Left cardiac atrium (tissue), 4 donors: ENCODE measurements at regions not wholly inside any gene's neighbourhood (a gene's known extent, or its start where the extent isn't known, plus 50 kb on each side); places are given as distances from the start of the nearest gene placed in this dataset.
"Not testable (repeated sequence)": the region's sequence is repeated elsewhere in the genome, so short reads cannot be mapped to it uniquely, and the experiment has no call there.

ENCODE experiments used
- ATAC-seq, 2 donors: fragments of 200-7000 bp; cut with Tn5 transposase; one replicate each; pipeline ENCODE4 v1.9.1; 2020; ENCODE audit warnings: mild to moderate bottlenecking in 2 of 2, moderate library complexity in 2 of 2
- DNase-seq: peaks from one replicate; pipeline ENCODE4 v3.0.0-alpha.2; 2020
- intact Hi-C, 2 donors: fragments of 100-400 bp; cut with DNase I; formaldehyde crosslinking; loops; one replicate each; pipeline versions ENCODE4 v1.14.1 to v1.15.1; 2022 to 2023
- donor health status: DM: no; HTN: yes; CAD: no.
- donor health status: DM: no; HTN: yes; CAD: no; lungs with severe emphysema.
- donor health status: DM: yes; HTN: yes; CAD: no.
- donor health status: Dilated cardiomyopathy.

DNA sequence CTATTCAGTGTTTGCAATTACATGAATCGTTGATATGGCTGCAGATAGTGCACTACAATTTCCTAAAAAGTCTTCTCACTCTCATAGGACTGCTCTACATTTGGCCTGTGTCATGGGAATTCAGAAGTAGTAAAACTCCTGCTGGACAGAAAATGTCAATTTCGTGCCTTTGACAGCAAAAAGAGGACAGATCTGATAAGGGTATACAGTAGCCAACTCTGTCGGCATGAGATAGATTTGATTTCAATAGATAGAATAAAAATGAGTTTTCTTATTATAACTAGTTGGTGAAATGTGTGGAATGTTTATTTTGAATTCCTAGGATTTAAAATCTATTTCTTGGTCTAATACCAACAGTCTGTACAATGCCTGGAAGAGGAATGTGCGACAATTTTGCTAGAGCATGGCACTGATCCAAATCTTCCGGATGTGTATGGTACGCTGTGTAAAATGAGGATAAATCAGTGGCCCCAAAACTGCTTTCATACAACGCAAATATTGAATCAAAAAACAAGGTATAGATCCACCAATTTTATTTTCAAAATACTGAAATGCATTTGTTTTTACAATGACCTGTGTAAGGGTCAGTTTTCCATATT lies 133.5 kb upstream of the CDK13 start:
- ATAC-seq, result no peak
- intact Hi-C loops, result no loop called here
- DNase-seq, result no peak

DNA sequence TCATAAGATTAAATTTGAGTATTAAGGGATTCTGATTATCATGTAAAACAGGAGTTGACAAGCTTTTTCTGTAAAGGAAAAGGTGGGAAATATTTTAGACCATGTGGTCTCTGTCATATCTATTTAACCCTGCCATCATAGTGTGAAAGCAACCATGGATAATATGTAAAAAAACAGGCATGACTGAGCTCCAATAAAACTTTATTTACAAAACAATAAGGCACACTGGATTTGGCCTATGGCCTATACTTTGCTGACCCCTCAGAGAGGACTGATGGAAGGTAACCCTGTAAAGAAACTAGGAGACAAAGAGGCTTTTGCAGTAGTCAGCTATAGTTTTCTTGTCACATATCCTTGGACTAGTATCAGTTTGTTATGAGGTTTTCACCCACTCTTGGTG lies 130.5 kb upstream of the CDK13 start:
- ATAC-seq (no peak), DNase-seq (no peak)
- intact Hi-C loops, result no loop called here

DNA sequence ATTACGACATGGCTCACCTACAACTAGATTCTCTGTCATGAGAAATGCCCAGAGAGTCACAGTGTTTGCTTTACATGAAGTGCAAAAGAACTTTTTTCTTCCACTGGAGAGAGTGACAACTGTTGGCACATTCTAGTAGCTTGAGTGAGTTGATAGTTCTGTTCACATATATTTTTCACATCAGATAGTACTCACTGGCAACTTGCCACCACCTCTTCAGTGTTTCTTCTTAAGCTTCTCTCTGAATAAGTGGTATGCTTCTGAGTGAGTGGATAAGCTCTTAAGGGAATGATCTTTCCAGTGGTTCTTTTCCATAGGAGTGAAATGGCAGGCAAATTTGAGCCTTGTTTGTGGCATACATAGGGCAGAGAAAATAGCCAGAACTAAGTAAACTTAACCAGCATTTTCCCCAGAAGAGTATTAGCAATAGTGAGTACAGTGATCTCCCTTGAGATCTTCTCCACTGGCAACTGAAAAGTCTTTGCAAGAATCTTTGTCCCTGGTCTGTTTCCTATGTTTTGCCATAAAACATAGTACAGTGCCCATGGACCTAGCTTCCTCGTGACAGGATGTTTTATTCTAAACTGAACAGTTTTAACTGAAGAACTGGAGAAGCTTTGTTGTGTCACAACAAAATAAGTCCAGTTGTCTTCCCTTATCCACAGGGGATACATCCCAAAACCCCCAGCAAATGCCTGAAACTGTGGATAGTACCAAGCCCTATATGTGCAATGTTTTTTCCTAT lies 125.4 kb upstream of the CDK13 start:
- intact Hi-C loops, result no loop called here
- no peak for ATAC-seq
- DNase-seq, result no peak

DNA sequence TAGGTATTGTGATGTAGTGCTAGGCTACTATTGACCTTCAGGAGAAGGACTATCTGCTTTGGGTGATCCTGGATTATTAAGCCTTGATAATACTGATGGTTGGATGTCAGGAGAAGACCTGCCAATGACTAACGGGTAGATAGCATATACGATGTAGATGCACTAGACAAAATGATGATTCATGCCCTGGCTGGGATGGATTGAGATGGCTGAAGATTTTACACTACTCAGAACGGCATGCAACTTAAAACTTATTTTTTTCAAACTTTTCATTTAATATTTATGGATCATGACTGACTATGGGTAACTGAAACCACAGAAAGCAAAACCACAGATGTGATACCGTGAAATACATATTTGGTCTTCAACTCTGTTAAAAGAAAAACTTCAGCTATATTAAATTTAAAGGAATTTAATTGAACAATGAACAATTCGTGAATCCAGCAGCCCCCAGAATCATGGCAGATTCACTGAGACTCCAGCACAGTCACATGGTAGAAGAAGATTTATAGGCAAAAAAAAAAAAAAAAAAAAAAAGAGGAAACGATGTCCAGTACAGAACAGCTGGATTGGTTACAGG lies 124.6 kb upstream of the CDK13 start:
- ATAC-seq (no peak), DNase-seq (no peak)
- intact Hi-C loops, result no loop called here

DNA sequence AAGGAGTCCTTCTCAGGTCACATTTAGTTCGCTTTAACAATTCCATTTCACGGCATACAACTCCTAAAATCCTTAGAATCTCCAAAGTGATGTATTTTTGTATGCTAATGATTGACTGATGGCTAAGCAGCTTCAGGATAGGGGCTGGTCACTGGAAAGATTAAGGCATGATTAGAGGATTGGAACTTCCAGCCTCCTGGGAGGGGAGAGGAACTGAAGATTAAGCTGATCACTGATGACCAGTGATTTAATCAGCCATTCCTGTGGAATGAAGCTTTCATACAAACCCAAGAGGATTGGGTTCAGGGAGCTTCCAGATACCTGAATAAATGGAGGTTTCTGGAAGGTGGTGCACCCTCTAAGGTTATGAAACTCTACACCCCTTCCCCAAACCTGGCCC lies 123.9 kb upstream of the CDK13 start:
- no peak for DNase-seq
- no peak for ATAC-seq
- intact Hi-C loops, result no loop called here

DNA sequence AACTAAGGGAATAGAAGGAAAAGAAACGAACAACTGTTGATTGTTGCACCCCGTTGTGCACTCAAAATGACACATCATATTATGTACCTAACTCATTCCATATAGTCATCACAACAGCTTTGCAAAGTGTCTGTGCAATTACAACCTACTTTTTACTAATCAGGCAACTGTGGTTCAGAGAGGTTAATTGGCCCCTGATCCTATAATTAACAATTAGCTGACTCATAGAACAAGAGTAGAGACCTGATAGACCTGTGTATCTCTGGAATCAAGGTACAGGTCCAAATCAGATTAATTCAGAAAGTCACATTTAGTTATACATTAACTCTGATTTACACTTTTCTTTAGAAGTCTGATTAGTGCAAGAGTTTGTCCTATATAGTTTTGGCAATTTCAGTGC lies 122.5 kb upstream of the CDK13 start:
- intact Hi-C loops, result no loop called here

DNA sequence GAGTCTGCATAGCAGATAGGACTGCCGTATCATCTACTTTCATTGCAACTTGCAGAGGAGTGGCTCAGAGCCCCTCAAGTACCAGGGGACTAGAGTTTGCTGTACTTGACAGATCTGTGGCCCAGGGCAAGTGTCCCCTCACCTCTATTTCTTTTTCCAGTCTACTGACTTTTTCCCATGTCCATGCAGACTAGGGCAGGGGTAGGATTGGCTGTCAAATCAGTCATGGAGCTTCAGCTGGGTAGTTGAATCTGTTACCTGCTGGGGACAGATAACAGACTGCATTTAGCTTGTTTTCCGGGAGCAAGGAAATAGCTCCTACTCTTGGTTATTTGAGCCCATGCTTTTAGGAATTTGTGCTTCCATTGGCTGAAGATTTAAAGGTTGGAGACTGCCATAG lies 121.0 kb upstream of the CDK13 start:
- intact Hi-C loops, result no loop called here
- no peak for DNase-seq
- ATAC-seq, result no peak

More for the DNA sequence above, 122.5 kb upstream of the CDK13 start:
- no peak for DNase-seq
- ATAC-seq, result no peak

DNA sequence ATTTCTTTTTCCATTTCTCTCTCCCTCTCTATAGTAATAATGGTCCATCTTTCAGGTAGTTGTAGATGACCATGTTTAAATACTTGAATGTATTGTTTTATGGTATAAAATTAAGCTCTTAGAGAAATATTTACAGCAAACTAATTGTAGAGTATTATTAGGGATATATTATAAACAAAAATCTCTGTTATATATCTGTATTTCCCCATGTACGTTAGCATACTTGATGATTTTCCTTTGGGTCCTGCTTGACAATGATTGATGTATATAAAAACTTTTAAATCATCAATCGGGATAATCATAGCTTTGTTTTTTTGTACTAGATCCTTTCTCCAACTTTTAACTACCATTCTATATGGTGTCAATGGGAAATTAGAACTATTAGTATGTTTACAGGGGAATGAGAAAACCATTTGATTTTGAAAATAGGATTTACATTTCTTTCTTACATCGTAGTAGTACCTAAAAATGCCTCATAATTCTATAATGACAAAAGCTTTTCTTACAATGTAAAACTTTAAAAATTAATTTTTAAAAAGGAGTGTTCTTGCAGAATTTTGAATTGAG lies 117.5 kb upstream of the CDK13 start:
- ATAC-seq, result no peak
- DNase-seq, result no peak
- intact Hi-C loops, result no loop called here

DNA sequence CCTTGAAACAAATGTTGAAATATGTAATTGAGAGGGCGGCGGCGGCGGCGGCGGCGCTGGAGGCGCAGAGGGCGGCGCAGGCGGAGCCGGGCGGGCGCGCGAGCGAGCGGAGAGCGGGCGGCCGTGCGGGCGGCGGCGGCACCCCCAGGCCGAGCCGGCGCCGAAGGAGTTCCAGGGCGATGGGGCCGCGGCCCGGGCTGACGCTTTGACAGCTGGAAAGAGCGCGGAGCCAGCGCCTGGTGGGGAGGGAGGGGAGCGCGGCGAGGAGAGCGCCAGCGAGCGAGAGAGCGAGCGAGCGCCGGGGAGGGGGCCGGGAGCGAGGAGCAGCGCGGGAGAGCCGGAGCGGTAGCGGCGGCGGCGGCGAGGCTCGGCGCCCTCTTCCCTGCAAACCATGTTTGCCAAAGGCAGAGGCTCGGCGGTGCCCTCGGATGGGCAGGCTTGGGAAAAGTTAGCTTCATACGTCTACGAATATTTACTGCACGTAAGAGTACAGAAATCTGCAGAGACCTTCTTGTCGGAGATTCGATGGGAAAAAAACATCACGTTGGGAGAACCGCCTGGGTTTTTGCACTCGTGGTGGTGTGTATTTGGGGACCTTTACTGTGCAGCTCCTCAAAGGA lies 116.8 kb upstream of the CDK13 start:
- intact Hi-C loops, result not testable (repeated sequence)
- peak; percentile 40 for DNase-seq
- peak; percentile 94 to 96 for ATAC-seq

DNA sequence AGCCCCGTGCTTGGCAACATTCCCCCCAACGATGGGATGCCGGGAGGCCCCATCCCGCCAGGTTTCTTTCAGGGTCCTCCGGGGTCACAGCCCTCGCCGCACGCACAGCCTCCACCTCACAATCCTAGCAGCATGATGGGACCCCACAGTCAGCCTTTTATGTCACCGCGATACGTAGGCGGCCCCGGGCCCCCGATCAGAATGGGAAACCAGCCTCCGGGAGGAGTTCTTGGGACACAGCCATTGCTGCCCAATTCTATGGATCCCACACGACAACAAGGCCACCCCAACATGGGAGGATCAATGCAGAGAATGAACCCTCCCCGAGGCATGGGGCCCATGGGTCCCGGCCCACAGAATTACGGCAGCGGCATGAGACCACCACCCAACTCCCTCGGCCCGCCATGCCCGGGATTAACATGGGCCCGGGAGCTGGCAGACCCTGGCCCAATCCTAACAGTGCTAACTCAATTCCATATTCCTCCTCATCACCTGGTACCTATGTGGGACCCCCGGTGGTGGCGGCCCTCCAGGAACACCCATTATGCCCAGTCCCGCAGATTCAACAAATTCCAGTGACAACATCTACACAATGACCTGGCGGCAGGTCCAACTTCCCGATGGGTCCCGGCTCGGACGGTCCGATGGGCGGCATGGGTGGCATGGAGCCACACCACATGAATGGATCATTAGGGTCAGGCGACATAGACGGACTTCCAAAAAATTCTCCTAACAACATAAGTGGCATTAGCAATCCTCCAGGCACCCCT lies 116.0 kb upstream of the CDK13 start:
- intact Hi-C loops, DNase-seq, ATAC-seq: not testable (repeated sequence)

DNA sequence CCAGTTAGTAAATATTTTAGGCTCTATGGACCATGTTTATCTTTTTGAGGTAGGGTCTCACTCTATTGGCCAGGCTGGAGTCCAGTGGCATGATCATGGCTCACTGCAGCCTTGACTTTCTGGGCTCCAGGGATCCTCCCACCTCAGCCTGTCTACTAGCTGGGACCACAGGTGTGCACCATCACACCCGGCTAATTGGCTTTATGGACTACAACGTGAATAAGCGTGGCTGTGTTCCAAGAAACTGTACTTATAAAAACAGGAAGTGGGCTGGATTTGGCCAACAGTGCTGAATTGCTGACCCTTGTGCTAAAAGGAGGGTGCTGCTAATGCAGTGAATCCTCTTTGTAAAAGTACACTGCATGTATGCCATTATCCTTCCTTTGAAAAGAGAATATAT lies 111.7 kb upstream of the CDK13 start:
- ATAC-seq, result no peak
- intact Hi-C loops, result no loop called here
- DNase-seq, result peak; percentile 20

DNA sequence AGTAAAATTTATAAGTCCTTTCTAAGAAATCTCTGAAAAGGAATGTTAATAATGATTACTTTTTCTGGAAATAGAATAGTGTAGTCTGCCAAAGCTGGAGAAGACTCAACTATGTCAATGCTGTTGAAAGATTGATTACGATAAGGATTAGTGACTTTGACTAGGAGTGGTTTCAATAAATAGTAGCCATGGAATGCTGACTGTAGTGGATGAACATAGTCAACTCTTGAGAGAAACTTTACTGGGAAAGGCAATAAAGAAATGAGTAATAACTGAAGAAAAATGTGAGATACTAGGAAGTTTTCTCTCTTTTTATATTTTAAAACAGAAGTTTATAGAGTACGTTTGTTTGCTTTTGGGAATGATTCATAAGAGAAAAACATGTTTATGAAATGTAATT lies 105.0 kb upstream of the CDK13 start:
- no peak for DNase-seq
- intact Hi-C loops, result no loop called here
- ATAC-seq, result no peak

DNA sequence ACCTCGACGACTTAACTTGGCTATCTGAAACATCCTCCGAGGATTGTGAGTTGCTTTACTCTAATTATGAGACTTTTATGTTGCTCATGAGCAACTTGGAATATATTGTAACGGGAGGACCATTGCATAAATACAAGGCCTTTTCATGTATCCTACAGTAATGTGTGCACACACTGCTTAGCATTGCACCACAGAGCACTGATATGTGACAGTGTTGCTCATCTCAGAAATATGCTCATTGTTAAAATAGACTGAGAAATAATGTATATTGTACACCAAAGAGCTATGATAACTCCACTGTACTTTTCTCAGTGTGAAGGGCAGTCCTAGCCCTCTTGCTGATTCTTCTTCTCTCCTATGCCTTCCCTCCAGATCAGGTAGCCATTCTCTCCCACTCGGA lies 102.8 kb upstream of the CDK13 start:
- ATAC-seq (no peak), DNase-seq (no peak)
- intact Hi-C loops, result no loop called here

DNA sequence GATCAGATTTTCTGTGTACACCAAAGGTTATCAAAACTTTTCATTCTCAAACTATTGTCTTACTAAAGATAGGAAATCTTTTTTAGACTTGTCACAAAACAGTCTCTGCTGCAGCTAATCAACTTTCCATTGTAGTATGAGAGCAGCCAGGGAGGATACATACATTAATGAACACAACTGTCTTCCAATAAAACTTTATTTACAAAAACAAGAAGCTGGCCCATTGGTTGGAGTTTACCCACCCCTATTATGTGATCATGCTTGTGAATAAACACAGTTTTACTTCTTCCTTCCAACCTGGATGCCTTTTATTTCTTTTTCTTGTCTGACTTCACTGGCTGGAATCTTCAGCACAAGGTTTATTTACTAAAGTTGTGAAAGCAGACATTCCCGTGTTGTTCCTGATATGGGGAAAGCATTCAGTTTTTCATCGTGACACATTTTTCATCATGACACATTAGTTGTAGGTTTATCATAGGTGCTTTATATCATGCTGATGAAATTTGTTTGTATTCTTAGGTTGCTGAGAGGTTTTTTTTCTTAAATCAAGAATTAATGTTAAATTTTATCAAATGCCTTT lies 98.5 kb upstream of the CDK13 start:
- DNase-seq (no peak), ATAC-seq (no peak)
- intact Hi-C loops, result no loop called here

DNA sequence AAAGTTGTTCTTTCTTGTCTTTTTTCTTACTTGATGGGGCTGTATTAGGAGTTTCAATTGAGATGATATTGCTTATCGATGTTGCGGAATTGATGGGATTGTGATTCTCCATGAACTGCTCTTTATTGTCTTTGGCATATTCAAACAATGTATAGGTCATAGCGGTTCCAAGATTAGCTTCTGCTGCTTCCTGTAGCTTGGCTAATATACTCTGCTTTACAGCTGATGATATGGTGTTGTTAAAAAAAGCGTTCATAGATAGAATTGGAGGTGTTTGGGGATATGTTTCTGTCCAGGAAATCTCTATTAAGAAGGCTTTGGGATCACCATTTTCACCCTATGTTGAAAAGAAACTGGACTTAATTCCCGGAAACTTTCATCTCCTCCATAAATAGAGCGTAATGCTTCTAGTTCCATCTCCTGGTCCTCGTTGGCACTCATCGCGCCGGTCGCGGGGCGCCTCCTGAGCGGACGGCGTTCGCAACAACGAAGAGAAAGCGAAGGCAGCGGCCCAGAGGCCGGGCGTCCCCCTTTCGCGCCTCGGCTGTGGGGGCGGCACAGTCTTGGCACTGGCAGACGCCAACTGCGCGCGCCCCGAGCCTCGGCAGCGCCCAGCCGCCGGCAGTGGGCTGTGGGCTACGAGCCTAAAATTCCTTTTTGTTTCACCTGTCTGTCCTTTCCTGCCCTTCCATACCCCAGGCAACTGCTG lies 95.3 kb upstream of the CDK13 start:
- DNase-seq, intact Hi-C loops: not testable (repeated sequence)
- peak; percentile 88 to 89 for ATAC-seq

DNA sequence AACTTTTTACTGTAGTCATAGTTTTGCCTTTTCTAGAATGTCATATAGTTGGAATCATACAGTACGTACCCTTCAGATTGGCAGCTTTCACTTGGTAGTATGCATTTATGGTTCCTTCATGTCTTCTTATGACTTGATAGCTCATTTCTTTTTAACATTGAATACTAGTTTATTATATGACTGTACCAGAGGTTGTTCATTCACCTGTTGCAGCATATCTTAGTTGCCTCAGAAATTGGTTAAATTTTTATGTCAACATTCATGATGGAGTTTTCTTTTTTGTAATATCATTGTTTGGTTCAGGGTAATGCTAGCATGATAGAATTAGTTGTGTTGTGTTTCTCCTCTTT lies 94.8 kb upstream of the CDK13 start:
- intact Hi-C loops, result no loop called here
- DNase-seq (no peak), ATAC-seq (no peak)

DNA sequence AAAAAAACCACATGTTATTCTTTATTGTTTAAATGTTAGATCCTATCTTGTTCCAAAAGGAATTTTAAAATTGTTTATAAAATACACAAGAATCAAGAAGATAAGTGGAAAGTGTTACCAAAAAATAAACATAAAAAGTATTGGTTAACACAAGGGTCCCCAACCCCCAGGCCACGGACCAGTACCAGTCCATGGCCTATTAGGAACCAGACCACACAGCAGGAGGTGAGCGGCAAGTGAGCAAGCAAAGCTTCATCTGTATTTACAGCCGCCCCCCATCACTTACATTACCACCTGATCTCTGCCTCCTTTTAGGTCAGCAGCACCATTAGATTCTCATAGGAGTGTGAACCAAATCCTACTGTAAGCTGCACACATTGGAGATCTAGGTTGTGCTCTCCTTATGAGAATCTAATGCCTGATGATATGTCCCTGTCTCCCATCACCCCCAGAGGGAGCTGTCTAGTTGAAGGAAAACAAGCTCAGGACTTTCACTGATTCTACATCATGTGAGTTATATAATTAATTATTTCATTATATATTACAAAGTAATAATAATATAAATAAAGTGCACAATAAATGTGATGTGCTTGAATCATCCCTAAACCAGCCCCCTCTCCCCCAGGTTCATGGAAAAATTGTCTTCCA lies 86.3 kb upstream of the CDK13 start:
- DNase-seq, intact Hi-C loops, ATAC-seq: not testable (repeated sequence)
